Activated T-helper 2 cell treated with anti-CD3 and anti-CD28 coated beads, Interferon-gamma antibody, Interleukin-2, Interleukin-4, amounts not matched to agents 10 μg/mL and 5 μg/mL and 100 μg/mL, durations not matched to agents 14 hours and 24 hours and 36 hours (primary cell): ENCODE measurements at regions not wholly inside any gene's neighbourhood (a gene's known extent, or its start where the extent isn't known, plus 50 kb on each side); places are given as distances from the start of the nearest gene placed in this dataset.
"Not testable (repeated sequence)": the region's sequence is repeated elsewhere in the genome, so short reads cannot be mapped to it uniquely, and the experiment has no call there.

Experiments
- DNase-seq: peaks from one replicate; pipeline ENCODE4 v3.0.0; 2021; ENCODE audit warnings: low spot score
- H3K27ac Mint-ChIP-seq: one replicate; pipeline ENCODE4 v1.8.0; 2021; ENCODE audit warnings: mixed read lengths
- H3K27me3 Mint-ChIP-seq: one replicate; pipeline ENCODE4 v1.8.0; 2021; ENCODE audit warnings: low read depth, mixed read lengths
- H3K36me3 Mint-ChIP-seq: one replicate; pipeline ENCODE4 v1.8.0; 2021; ENCODE audit warnings: low read depth, mixed read lengths
- H3K4me1 Mint-ChIP-seq: one replicate; pipeline ENCODE4 v1.8.0; 2021; ENCODE audit warnings: low read depth, mixed read lengths
- H3K4me3 Mint-ChIP-seq: one replicate; pipeline ENCODE4 v1.8.0; 2021; ENCODE audit warnings: low read depth, mild to moderate bottlenecking, moderate library complexity, mixed read lengths
- H3K9me3 Mint-ChIP-seq: one replicate; pipeline ENCODE4 v1.8.0; 2021; ENCODE audit warnings: mixed read lengths
- intact Hi-C: fragments of 100-400 bp; cut with micrococcal nuclease; formaldehyde crosslinking; loops from one replicate; pipeline ENCODE4 v1.15.1; 2023

GRCh38 chr3:21036888-21037287 lies 714.1 kb downstream of the ZNF385D start:
- Mint-ChIP-seq H3K27ac (no peak overlapping the region), H3K27me3 (no peaks in the 10 kb centered on the region), H3K4me3 (no peak overlapping the region), H3K9me3 (peaks cover 33% of the 10 kb centered on the region), H3K36me3 (no peaks in the 10 kb centered on the region), H3K4me1 (no peaks in the 10 kb centered on the region)
- intact Hi-C loops: no loop called here
- DNase-seq: no peak

- no peak overlapping the region for H3K27ac Mint-ChIP-seq
- peaks cover 27% of the 10 kb centered on the region for H3K9me3 Mint-ChIP-seq
- no peaks in the 10 kb centered on the region for H3K27me3 Mint-ChIP-seq
- no peak overlapping the region for H3K4me3 Mint-ChIP-seq
- no peak for DNase-seq
- intact Hi-C loops: no loop called here
- no peaks in the 10 kb centered on the region for H3K36me3 Mint-ChIP-seq
- H3K4me1 Mint-ChIP-seq: no peaks in the 10 kb centered on the region
These were observed 722.6 kb downstream of the ZNF385D start for GRCh38 chr3:21028412-21028811.

GRCh38 chr3:21024563-21024962 lies 726.4 kb downstream of the ZNF385D start:
- no peak for DNase-seq
- H3K4me1 Mint-ChIP-seq: no peaks in the 10 kb centered on the region
- H3K27ac Mint-ChIP-seq: no peak overlapping the region
- intact Hi-C loops: no loop called here
- no peaks in the 10 kb centered on the region for H3K36me3 Mint-ChIP-seq
- peaks cover 28% of the 10 kb centered on the region for H3K9me3 Mint-ChIP-seq
- H3K27me3 Mint-ChIP-seq: no peaks in the 10 kb centered on the region
- no peak overlapping the region for H3K4me3 Mint-ChIP-seq

- Mint-ChIP-seq H3K4me3 (no peak overlapping the region), H3K9me3 (peaks cover 35% of the 10 kb centered on the region), H3K27ac (no peak overlapping the region), H3K36me3 (no peaks in the 10 kb centered on the region), H3K4me1 (no peaks in the 10 kb centered on the region), H3K27me3 (no peaks in the 10 kb centered on the region)
- intact Hi-C loops: no loop called here
- DNase-seq: no peak
These were observed 730.3 kb downstream of the ZNF385D start for GRCh38 chr3:21020681-21021080.

- H3K27me3 Mint-ChIP-seq: no peaks in the 10 kb centered on the region
- no peak for DNase-seq
- no peak overlapping the region for H3K27ac Mint-ChIP-seq
- intact Hi-C loops: no loop called here
- H3K36me3 Mint-ChIP-seq: no peaks in the 10 kb centered on the region
- H3K4me1 Mint-ChIP-seq: no peaks in the 10 kb centered on the region
- H3K9me3 Mint-ChIP-seq: peaks cover 38% of the 10 kb centered on the region
- H3K4me3 Mint-ChIP-seq: no peak overlapping the region
These were observed 731.0 kb downstream of the ZNF385D start for GRCh38 chr3:21020043-21020442.

- intact Hi-C loops: no loop called here
- DNase-seq: no peak
- Mint-ChIP-seq H3K27me3 (no peaks in the 10 kb centered on the region), H3K36me3 (no peaks in the 10 kb centered on the region), H3K27ac (no peak overlapping the region), H3K9me3 (peaks cover 56% of the 10 kb centered on the region), H3K4me1 (no peaks in the 10 kb centered on the region), H3K4me3 (no peak overlapping the region)
These were observed 733.7 kb downstream of the ZNF385D start for GRCh38 chr3:21017115-21017852.

- intact Hi-C loops: no loop called here
- H3K9me3 Mint-ChIP-seq: peaks cover 59% of the 10 kb centered on the region
- no peak overlapping the region for H3K27ac Mint-ChIP-seq
- DNase-seq: no peak
- no peak overlapping the region for H3K4me3 Mint-ChIP-seq
- no peaks in the 10 kb centered on the region for H3K4me1 Mint-ChIP-seq
- H3K27me3 Mint-ChIP-seq: no peaks in the 10 kb centered on the region
- no peaks in the 10 kb centered on the region for H3K36me3 Mint-ChIP-seq
These were observed 737.4 kb downstream of the ZNF385D start for GRCh38 chr3:21013566-21013965.

- Mint-ChIP-seq H3K9me3 (peaks cover 17% of the 10 kb centered on the region), H3K4me3 (no peak overlapping the region), H3K36me3 (no peaks in the 10 kb centered on the region), H3K4me1 (no peaks in the 10 kb centered on the region), H3K27me3 (no peaks in the 10 kb centered on the region), H3K27ac (no peak overlapping the region)
- no peak for DNase-seq
- intact Hi-C loops: no loop called here
These were observed 751.3 kb downstream of the ZNF385D start for GRCh38 chr3:20999661-21000060.

GRCh38 chr3:20997183-20997582 lies 753.8 kb downstream of the ZNF385D start:
- Mint-ChIP-seq H3K4me3 (no peak overlapping the region), H3K9me3 (peaks cover 9% of the 10 kb centered on the region), H3K27me3 (no peaks in the 10 kb centered on the region), H3K4me1 (no peaks in the 10 kb centered on the region), H3K36me3 (no peaks in the 10 kb centered on the region), H3K27ac (no peak overlapping the region)
- no peak for DNase-seq
- intact Hi-C loops: no loop called here

- DNase-seq: no peak
- H3K27ac Mint-ChIP-seq: no peak overlapping the region
- H3K4me3 Mint-ChIP-seq: no peak overlapping the region
- no peaks in the 10 kb centered on the region for H3K36me3 Mint-ChIP-seq
- intact Hi-C loops: no loop called here
- peaks cover 11% of the 10 kb centered on the region for H3K9me3 Mint-ChIP-seq
- no peaks in the 10 kb centered on the region for H3K4me1 Mint-ChIP-seq
- H3K27me3 Mint-ChIP-seq: no peaks in the 10 kb centered on the region
These were observed 760.1 kb downstream of the ZNF385D start for GRCh38 chr3:20990896-20991295.

GRCh38 chr3:20989653-20990052 lies 761.4 kb downstream of the ZNF385D start:
- H3K36me3 Mint-ChIP-seq, H3K4me1 Mint-ChIP-seq, H3K27ac Mint-ChIP-seq, H3K4me3 Mint-ChIP-seq, H3K27me3 Mint-ChIP-seq, DNase-seq, intact Hi-C loops: not testable (repeated sequence)
- H3K9me3 Mint-ChIP-seq: peaks cover 14% of the 10 kb centered on the region

- DNase-seq: no peak
- Mint-ChIP-seq H3K27ac (no peak overlapping the region), H3K9me3 (peaks cover 22% of the 10 kb centered on the region), H3K4me3 (no peak overlapping the region), H3K27me3 (no peaks in the 10 kb centered on the region), H3K4me1 (no peaks in the 10 kb centered on the region), H3K36me3 (no peaks in the 10 kb centered on the region)
- intact Hi-C loops: no loop called here
These were observed 766.3 kb downstream of the ZNF385D start for GRCh38 chr3:20984594-20985205.

GRCh38 chr3:20975188-20975651 lies 775.8 kb downstream of the ZNF385D start:
- no peak overlapping the region for H3K4me3 Mint-ChIP-seq
- intact Hi-C loops: no loop called here

More at GRCh38 chr3:20975188-20975651, 775.8 kb downstream of the ZNF385D start:
- no peak for DNase-seq
- Mint-ChIP-seq H3K9me3 (peaks cover 38% of the 10 kb centered on the region), H3K27ac (no peak overlapping the region), H3K36me3 (no peaks in the 10 kb centered on the region), H3K27me3 (no peaks in the 10 kb centered on the region), H3K4me1 (no peaks in the 10 kb centered on the region)
